ENCODE measurements at regions not wholly inside any gene's neighbourhood (a gene's known extent, or its start where the extent isn't known, plus 50 kb on each side); places are given as distances from the start of the nearest gene placed in this dataset.

- TF ChIP-seq CTCF (conservative IDR thresholded peaks at IDR 0.05 in 1 of 2, IDR thresholded peaks at IDR 0.05 in 1 of 2; ENCODE audit: extremely low read depth in 1 of 2, insufficient read depth in 1 of 2, low read depth in 1 of 2, low read length in 2 of 2) (no peak), EZH2 (IDR thresholded peaks at IDR 0.05; ENCODE audit: borderline replicate concordance, low read length) (no peak)
Observed at GRCh38 chr1:224819861-224820260, 109.6 kb upstream of the DNAH14 start.

All from mammary epithelial cell (primary cell).